ENCODE measurements at regions not wholly inside any gene's neighbourhood (a gene's known extent, or its start where the extent isn't known, plus 50 kb on each side); places are given as distances from the start of the nearest gene placed in this dataset. TPM values are rescaled to one million over a fixed set of nuclear protein-coding genes. Genes with fewer than 3 reads are reported as not detected.

DNA sequence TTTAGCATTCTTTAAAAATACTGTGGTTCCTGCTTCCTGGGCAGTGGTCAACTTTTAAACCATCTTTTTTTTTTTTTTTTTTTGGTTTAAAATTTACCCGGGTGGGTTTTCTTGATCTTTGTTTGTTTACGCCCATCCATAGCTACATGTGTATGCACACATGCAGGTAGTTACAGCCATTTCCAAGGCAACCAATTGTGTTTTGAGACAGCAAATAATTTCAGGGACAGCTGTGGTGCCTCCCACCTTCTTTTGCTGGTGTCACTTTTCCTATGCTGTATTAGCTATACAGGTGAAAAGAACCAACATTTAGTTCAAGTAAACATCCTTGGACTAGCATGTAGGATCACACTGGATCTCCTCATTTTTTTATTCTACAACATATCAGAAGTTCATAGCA, 52.0 kb upstream of the PSMA6 start:
- BruUV-seq (replicated peaks): no TSS peak
- H3K27ac ChIP-seq (ENCODE audit: low read depth, low read length, poor library complexity, severe bottlenecking): no peak overlapping the region
- DNase-seq (ENCODE audit: low spot score): no peak
- H3K79me2 ChIP-seq (ENCODE audit: insufficient read depth, low read depth, low read length): no peaks in the 10 kb centered on the region
- no peaks in the 10 kb centered on the region for H3K4me1 ChIP-seq (ENCODE audit: insufficient read depth, low read length, poor library complexity, severe bottlenecking)
- H3K4me2 ChIP-seq (ENCODE audit: low read length): no peak overlapping the region
- H4K20me1 ChIP-seq (ENCODE audit: insufficient read depth, low read length): no peaks in the 10 kb centered on the region
- peaks cover 8% of the 10 kb centered on the region; the same call in 1 of the 2 replicates for H3K36me3 ChIP-seq (ENCODE audit: insufficient read depth, low read length)
- no peaks in the 10 kb centered on the region for H3K9me2 ChIP-seq (ENCODE audit: insufficient read depth, low read length)
- ChIA-PET POLR2A (interaction anchor here (0.6 to 0.7 kb wide), 5 partner anchors 77 to 305 kb away, joined by 3 to 7 read pairs (median 4); partner anchors contain the start of gene SRP54), CTCF (ENCODE audit: unreplicated experiment) (interaction anchor here (0.6 kb wide), 1 partner anchor 100 kb away, joined by 3 read pairs; no protein-coding TSS in a partner anchor)
- no peak overlapping the region for H3K4me3 ChIP-seq (ENCODE audit: low read depth, low read length, poor library complexity, severe bottlenecking)
- intact Hi-C loops (cut with micrococcal nuclease; ENCODE audit: unreplicated experiment): no loop called here
- H2AFZ ChIP-seq (ENCODE audit: low read length): no peak overlapping the region
- no peaks in the 10 kb centered on the region for H3K9me3 ChIP-seq (ENCODE audit: low read length)
- TF ChIP-seq, protein P1, sequence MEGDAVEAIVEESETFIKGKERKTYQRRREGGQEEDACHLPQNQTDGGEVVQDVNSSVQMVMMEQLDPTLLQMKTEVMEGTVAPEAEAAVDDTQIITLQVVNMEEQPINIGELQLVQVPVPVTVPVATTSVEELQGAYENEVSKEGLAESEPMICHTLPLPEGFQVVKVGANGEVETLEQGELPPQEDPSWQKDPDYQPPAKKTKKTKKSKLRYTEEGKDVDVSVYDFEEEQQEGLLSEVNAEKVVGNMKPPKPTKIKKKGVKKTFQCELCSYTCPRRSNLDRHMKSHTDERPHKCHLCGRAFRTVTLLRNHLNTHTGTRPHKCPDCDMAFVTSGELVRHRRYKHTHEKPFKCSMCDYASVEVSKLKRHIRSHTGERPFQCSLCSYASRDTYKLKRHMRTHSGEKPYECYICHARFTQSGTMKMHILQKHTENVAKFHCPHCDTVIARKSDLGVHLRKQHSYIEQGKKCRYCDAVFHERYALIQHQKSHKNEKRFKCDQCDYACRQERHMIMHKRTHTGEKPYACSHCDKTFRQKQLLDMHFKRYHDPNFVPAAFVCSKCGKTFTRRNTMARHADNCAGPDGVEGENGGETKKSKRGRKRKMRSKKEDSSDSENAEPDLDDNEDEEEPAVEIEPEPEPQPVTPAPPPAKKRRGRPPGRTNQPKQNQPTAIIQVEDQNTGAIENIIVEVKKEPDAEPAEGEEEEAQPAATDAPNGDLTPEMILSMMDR (conservative IDR thresholded peaks at IDR 0.05; ENCODE audit: low read length): no peak
- TF ChIP-seq EZH2phosphoT487 (IDR thresholded peaks at IDR 0.05; ENCODE audit: borderline replicate concordance, low read depth, low read length): no peak

Small RNAs in the stretch of these regions (small RNA-seq; reads per million reads assigned to genes)
- gene MRPL57P8: not detected
